K562 (cell line): ENCODE measurements at regions not wholly inside any gene's neighbourhood (a gene's known extent, or its start where the extent isn't known, plus 50 kb on each side); places are given as distances from the start of the nearest gene placed in this dataset.

Experiments used
- ATAC-seq: fragments of 200-7000 bp; cut with Tn5 transposase; 3 replicates; pipeline ENCODE4 v1.9.1; 2020; ENCODE audit warnings: moderate library complexity
- BruUV-seq: library from RNA; stranded (reverse); fragments of 400-500 nt; replicated peaks from 2 replicates; lab custom pipeline; 2021; lab: Mats Ljungman, UMichigan
- CTCF ChIA-PET: fragments of 300-600 bp; formaldehyde crosslinking; extraction: SDS; loops from one replicate; lab custom pipeline; 2021; ENCODE audit warnings: low intra/inter-chr PET ratio; lab: Yijun Ruan, JAX
- POLR2A ChIA-PET: fragments of 300-600, 350-650 bp; sonication (Branson Sonifier 250); formaldehyde crosslinking; extraction: SDS; loops from one replicate; lab custom pipeline; 2021; ENCODE audit warnings: antibody characterized with exemption, inconsistent platforms; lab: Yijun Ruan, JAX
- DNase-seq, 4 experiments: peaks; one replicate each; pipeline versions ENCODE4 v3.0.0 to v3.0.0-alpha.2; 2011 to 2018; ENCODE audit warnings: low spot score in 3 of 4, mixed read lengths in 3 of 4; ENCODE audit errors: extremely low read depth in 1 of 4
- FAIRE-seq: peaks from 2 replicates; lab custom pipeline; 2011; peaks lifted over from hg19 to GRCh38; lab: Jason Lieb, UNC
- H2AFZ ChIP-seq: 2 replicates; pipeline ENCODE4 v1.6.0; 2011; ENCODE audit warnings: low read depth, low read length, control low read depth, inconsistent platforms
- H3K27ac ChIP-seq: fragments of 200-600 bp; 3 replicates; pipeline ENCODE4 v1.8.0; 2011; ENCODE audit warnings: low read depth, mild to moderate bottlenecking, control low read depth, inconsistent platforms, low read length, moderate library complexity, mixed read lengths; ENCODE audit errors: extremely low read depth
- H3K27me3 ChIP-seq, 2 experiments: fragments of 300-600 bp in 1 of 2; 2 replicates in 1 of 2; 3 replicates in 1 of 2; pipeline versions ENCODE4 v1.6.0 to v1.8.0; 2011; ENCODE audit warnings: inconsistent platforms in 2 of 2, low read length in 2 of 2, mild to moderate bottlenecking in 1 of 2, mixed read lengths in 1 of 2, moderate library complexity in 1 of 2; ENCODE audit not compliant: control insufficient read depth in 2 of 2, insufficient read depth in 2 of 2
- H3K36me3 ChIP-seq: fragments of 300-600 bp; 3 replicates; pipeline ENCODE4 v1.8.0; 2011; ENCODE audit warnings: mild to moderate bottlenecking, low read length, inconsistent platforms; ENCODE audit not compliant: control insufficient read depth, insufficient read depth
- H3K4me1 ChIP-seq, 2 experiments: fragments of 200-600 bp in 1 of 2; replicated peaks in 1 of 2; 2 replicates in 1 of 2; 3 replicates in 1 of 2; pipeline versions ENCODE4 v1.5.1 to v1.8.0; 2011; ENCODE audit warnings: inconsistent platforms in 2 of 2, low read length in 2 of 2, mild to moderate bottlenecking in 1 of 2, mixed read lengths in 1 of 2, moderate library complexity in 1 of 2; ENCODE audit not compliant: control insufficient read depth in 2 of 2, insufficient read depth in 2 of 2
- H3K4me2 ChIP-seq: 2 replicates; pipeline ENCODE4 v1.6.1; 2011; ENCODE audit warnings: low read length, control low read depth, inconsistent platforms, mixed read lengths; ENCODE audit not compliant: insufficient read depth
- H3K4me3 ChIP-seq: fragments of 200-600 bp; sonication (generic), shearing (Covaris generic); 2 replicates; pipeline ENCODE4 v1.5.1; 2016; ENCODE audit warnings: control low read depth, inconsistent platforms
- H3K79me2 ChIP-seq: fragments of 200-600 bp; 3 replicates; pipeline ENCODE4 v1.8.0; 2011; ENCODE audit warnings: low read length, inconsistent platforms; ENCODE audit not compliant: control insufficient read depth, insufficient read depth
- H3K9ac ChIP-seq, 2 experiments: 2 replicates each; pipeline versions ENCODE4 v1.6.0 to v1.6.1; 2011; ENCODE audit warnings: low read depth in 2 of 2, low read length in 2 of 2, control low read depth in 1 of 2, inconsistent platforms in 1 of 2, mild to moderate bottlenecking in 1 of 2, mixed read lengths in 1 of 2; ENCODE audit not compliant: insufficient read depth in 1 of 2
- H3K9me1 ChIP-seq: one replicate; pipeline ENCODE4 v1.6.0; 2011; ENCODE audit warnings: inconsistent platforms, mild to moderate bottlenecking, low read length, moderate library complexity; ENCODE audit not compliant: control insufficient read depth, insufficient read depth
- H3K9me3 ChIP-seq: replicated peaks from 2 replicates; pipeline ENCODE4 v1.5.1; 2011; ENCODE audit warnings: low read depth, low read length, inconsistent platforms; ENCODE audit not compliant: control insufficient read depth, insufficient read depth
- H4K20me1 ChIP-seq: replicated peaks from 2 replicates; pipeline ENCODE4 v1.6.1; 2011; ENCODE audit warnings: low read length, inconsistent platforms, mixed read lengths; ENCODE audit not compliant: control insufficient read depth, insufficient read depth
- ADNP ChIP-seq: fragments of 200-800 bp; sonication (Bioruptor generic); IDR thresholded peaks from 2 replicates; pipeline ENCODE4 v1.6.1; 2016; ENCODE audit warnings: missing genetic modification characterization, missing compliant biosample characterization
- ELF4 ChIP-seq: fragments of 450-650 bp; formaldehyde crosslinking; IDR thresholded peaks from 2 replicates; pipeline ENCODE4 v1.4.0; 2022; ENCODE audit warnings: missing genetic modification characterization
- FUS ChIP-seq: fragments of 200-400 bp; formaldehyde crosslinking; optimal IDR thresholded peaks from 2 replicates; pipeline ENCODE3; 2017; ENCODE audit warnings: low read depth, low read length
- HNRNPL ChIP-seq: fragments of 200-400 bp; formaldehyde crosslinking; IDR thresholded peaks from 2 replicates; pipeline ENCODE4 v1.6.1; 2017; ENCODE audit warnings: low read depth, mild to moderate bottlenecking, low read length
- RAD51 ChIP-seq: fragments of 450-650 bp; IDR thresholded peaks from 2 replicates; pipeline ENCODE4 v1.7.1; 2016; ENCODE audit warnings: low read depth, mild to moderate bottlenecking, borderline replicate concordance
- SAFB2 ChIP-seq: fragments of 200-400 bp; formaldehyde crosslinking; IDR thresholded peaks from 2 replicates; pipeline ENCODE4 v1.6.1; 2018; ENCODE audit warnings: borderline replicate concordance, low read length, low read depth, moderate library complexity; ENCODE audit not compliant: severe bottlenecking
- SOX6 ChIP-seq: fragments of 450-650 bp; IDR thresholded peaks from 2 replicates; pipeline ENCODE4 v1.6.1; 2014; ENCODE audit warnings: mild to moderate bottlenecking
- TFE3 ChIP-seq: fragments of 450-650 bp; formaldehyde crosslinking; IDR thresholded peaks from 2 replicates; pipeline ENCODE4 v1.4.0; 2020; ENCODE audit warnings: mild to moderate bottlenecking, mixed read lengths
- ZBTB17 ChIP-seq: fragments of 450-650 bp; formaldehyde crosslinking; IDR thresholded peaks from 2 replicates; pipeline ENCODE4 v1.4.0; 2020; ENCODE audit warnings: mild to moderate bottlenecking
- ZNF124 ChIP-seq: sonication (generic); formaldehyde crosslinking; IDR thresholded peaks from 2 replicates; pipeline ENCODE4 v1.8.1; 2022; ENCODE audit warnings: missing genetic modification reagents
- ZNF263 ChIP-seq: sonication (generic); formaldehyde crosslinking; IDR thresholded peaks from 2 replicates; pipeline ENCODE4 v1.8.0; 2022; ENCODE audit warnings: mild to moderate bottlenecking, missing genetic modification reagents, borderline replicate concordance
- WGBS: fragments of 100-300 bp; shearing (Covaris generic); methylation state at CpG from one replicate; pipeline ENCODE4 v1.1.6; 2016; ENCODE audit warnings: low coverage, mixed read lengths; ENCODE audit not compliant: insufficient coverage; ENCODE audit errors: missing lambda C conversion rate; 5-methylcytosine and 5-hydroxymethylcytosine counted together
- in situ Hi-C: fragments of 300-500 bp; cut with MboI; formaldehyde crosslinking; loops from 4 replicates; pipeline ENCODE4 v1.15.0; 2018; ENCODE audit warnings: inconsistent platforms, mixed read lengths
- intact Hi-C: fragments of 100-400 bp; cut with micrococcal nuclease; formaldehyde crosslinking; loops from 2 replicates; pipeline ENCODE4 v1.14.2; 2022

GRCh38 chr4:157701695-157701994 is 471.2 kb downstream of the GASK1B start:
- Histone ChIP-seq H3K27ac (no peak overlapping the region), H3K4me1 (no peaks in the 10 kb centered on the region), H2AFZ (no peak overlapping the region), H3K36me3 (no peaks in the 10 kb centered on the region), H3K9ac (no peak overlapping the region), H3K4me3 (no peak overlapping the region), H4K20me1 (no peaks in the 10 kb centered on the region), H3K27me3 (no peaks in the 10 kb centered on the region), H3K4me2 (no peak overlapping the region), H3K9me1 (no peaks in the 10 kb centered on the region), H3K9me3 (no peaks in the 10 kb centered on the region), H3K79me2 (no peaks in the 10 kb centered on the region)
- ATAC-seq (no peak), DNase-seq (no peak), FAIRE-seq (no peak)
- ChIA-PET POLR2A (no interaction called here), CTCF (no interaction called here)
- WGBS, result 0% methylated on average over 3 of the region's 3 CpGs
- TF ChIP-seq ZNF124 (no peak), ZBTB17 (CRISPR knock-in tag) (no peak), SAFB2 (no peak), TFE3 (no peak), ELF4 (no peak), RAD51 (no peak), SOX6 (no peak), FUS (no peak), ZNF263 (CRISPR knock-in tag) (no peak), ADNP (no peak), HNRNPL (no peak)
- in situ Hi-C loops, result no loop called here
- intact Hi-C loops, result no loop called here
- BruUV-seq, result no TSS peak
